Ishikawa (cell line): ENCODE measurements at regions not wholly inside any gene's neighbourhood (a gene's known extent, or its start where the extent isn't known, plus 50 kb on each side); places are given as distances from the start of the nearest gene placed in this dataset.

Experiments
- CEBPB ChIP-seq: IDR thresholded peaks from 2 replicates; pipeline ENCODE4 v1.6.1; 2012
- CREB1 ChIP-seq: IDR thresholded peaks from 2 replicates; pipeline ENCODE4 v1.6.1; 2012; ENCODE audit warnings: low read depth
- EP300 ChIP-seq: IDR thresholded peaks from 2 replicates; pipeline ENCODE4 v1.6.1; 2012; ENCODE audit warnings: borderline replicate concordance
- RAD21 ChIP-seq: IDR thresholded peaks from 2 replicates; pipeline ENCODE4 v1.6.1; 2012; ENCODE audit warnings: low read depth
- TAF1 ChIP-seq: IDR thresholded peaks from 2 replicates; pipeline ENCODE4 v1.6.1; 2012; ENCODE audit warnings: low read depth, mild to moderate bottlenecking
- TEAD4 ChIP-seq: IDR thresholded peaks from 2 replicates; pipeline ENCODE4 v1.6.1; 2012
- TF ChIP-seq, protein P1 (sequence below): IDR thresholded peaks from 2 replicates; pipeline ENCODE4 v1.6.1; 2012; ENCODE audit warnings: low read depth, mild to moderate bottlenecking
- TF ChIP-seq, protein P2 (sequence below): IDR thresholded peaks from 2 replicates; pipeline ENCODE4 v1.6.1; 2012
- TF ChIP-seq, protein P3 (sequence below): IDR thresholded peaks from 2 replicates; pipeline ENCODE4 v1.6.1; 2012

DNA sequence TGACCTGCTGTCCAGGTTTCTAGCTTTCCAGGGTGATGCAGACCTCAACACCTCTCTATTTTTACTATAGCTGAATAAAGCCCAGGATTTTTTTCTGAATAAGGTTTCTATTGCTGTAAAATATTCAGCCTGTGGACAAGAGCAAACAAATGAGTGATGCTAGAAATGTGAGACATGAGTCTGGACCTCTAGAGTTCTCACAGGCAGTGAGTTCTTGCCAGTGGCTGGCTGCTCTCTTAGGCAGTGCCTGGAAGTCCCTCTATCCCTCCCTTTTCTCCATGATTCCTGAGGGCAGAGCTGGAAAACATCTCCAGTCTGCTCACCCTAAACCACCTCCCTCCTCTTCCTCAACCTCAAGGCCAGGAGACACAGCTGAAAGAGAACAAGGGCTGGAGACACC is 793.8 kb upstream of the IGFBP3 start:
- TF ChIP-seq, protein P1, sequence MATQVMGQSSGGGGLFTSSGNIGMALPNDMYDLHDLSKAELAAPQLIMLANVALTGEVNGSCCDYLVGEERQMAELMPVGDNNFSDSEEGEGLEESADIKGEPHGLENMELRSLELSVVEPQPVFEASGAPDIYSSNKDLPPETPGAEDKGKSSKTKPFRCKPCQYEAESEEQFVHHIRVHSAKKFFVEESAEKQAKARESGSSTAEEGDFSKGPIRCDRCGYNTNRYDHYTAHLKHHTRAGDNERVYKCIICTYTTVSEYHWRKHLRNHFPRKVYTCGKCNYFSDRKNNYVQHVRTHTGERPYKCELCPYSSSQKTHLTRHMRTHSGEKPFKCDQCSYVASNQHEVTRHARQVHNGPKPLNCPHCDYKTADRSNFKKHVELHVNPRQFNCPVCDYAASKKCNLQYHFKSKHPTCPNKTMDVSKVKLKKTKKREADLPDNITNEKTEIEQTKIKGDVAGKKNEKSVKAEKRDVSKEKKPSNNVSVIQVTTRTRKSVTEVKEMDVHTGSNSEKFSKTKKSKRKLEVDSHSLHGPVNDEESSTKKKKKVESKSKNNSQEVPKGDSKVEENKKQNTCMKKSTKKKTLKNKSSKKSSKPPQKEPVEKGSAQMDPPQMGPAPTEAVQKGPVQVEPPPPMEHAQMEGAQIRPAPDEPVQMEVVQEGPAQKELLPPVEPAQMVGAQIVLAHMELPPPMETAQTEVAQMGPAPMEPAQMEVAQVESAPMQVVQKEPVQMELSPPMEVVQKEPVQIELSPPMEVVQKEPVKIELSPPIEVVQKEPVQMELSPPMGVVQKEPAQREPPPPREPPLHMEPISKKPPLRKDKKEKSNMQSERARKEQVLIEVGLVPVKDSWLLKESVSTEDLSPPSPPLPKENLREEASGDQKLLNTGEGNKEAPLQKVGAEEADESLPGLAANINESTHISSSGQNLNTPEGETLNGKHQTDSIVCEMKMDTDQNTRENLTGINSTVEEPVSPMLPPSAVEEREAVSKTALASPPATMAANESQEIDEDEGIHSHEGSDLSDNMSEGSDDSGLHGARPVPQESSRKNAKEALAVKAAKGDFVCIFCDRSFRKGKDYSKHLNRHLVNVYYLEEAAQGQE, result no peak
- TF ChIP-seq CEBPB (no peak), RAD21 (no peak), EP300 (no peak), CREB1 (no peak), TAF1 (no peak), TEAD4 (no peak)
- TF ChIP-seq, protein P2, sequence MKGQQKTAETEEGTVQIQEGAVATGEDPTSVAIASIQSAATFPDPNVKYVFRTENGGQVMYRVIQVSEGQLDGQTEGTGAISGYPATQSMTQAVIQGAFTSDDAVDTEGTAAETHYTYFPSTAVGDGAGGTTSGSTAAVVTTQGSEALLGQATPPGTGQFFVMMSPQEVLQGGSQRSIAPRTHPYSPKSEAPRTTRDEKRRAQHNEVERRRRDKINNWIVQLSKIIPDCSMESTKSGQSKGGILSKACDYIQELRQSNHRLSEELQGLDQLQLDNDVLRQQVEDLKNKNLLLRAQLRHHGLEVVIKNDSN, result no peak
- TF ChIP-seq, protein P3, sequence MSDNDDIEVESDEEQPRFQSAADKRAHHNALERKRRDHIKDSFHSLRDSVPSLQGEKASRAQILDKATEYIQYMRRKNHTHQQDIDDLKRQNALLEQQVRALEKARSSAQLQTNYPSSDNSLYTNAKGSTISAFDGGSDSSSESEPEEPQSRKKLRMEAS, result no peak
